ENCODE measurements at regions not wholly inside any gene's neighbourhood (a gene's known extent, or its start where the extent isn't known, plus 50 kb on each side); places are given as distances from the start of the nearest gene placed in this dataset.

GRCh38 chr1:3954170-3955169 lies 54.4 kb upstream of the C1orf174 start:
- TF ChIP-seq CTCF (IDR thresholded peaks at IDR 0.05) (no peak), POLR2A (IDR thresholded peaks at IDR 0.05) (no peak)
